ENCODE measurements at regions not wholly inside any gene's neighbourhood (a gene's known extent, or its start where the extent isn't known, plus 50 kb on each side); places are given as distances from the start of the nearest gene placed in this dataset.
"Not testable (repeated sequence)": the region's sequence is repeated elsewhere in the genome, so short reads cannot be mapped to it uniquely, and the experiment has no call there.

- H3K9me3 Mint-ChIP-seq; H3K36me3 ChIP-seq (ENCODE audit: control insufficient read depth, insufficient read depth, low read length); ATAC-seq; H3K4me1 Mint-ChIP-seq; H3K27me3 Mint-ChIP-seq (ENCODE audit: low read depth in 2 of 2); H3K36me3 Mint-ChIP-seq; H3K4me1 ChIP-seq (ENCODE audit: control insufficient read depth, insufficient read depth, low read length); H3K27ac ChIP-seq (ENCODE audit: low read length); DNase-seq; intact Hi-C loops (cut with micrococcal nuclease); H3K9me3 ChIP-seq (ENCODE audit: control insufficient read depth, insufficient read depth, low read length); H3K27ac Mint-ChIP-seq; H3K4me3 Mint-ChIP-seq; H3K4me3 ChIP-seq (ENCODE audit: low read length); H3K27me3 ChIP-seq (ENCODE audit: control insufficient read depth, insufficient read depth, low read length): not testable (repeated sequence)
- no CpG with 5 or more reads among the region's 8 CpGs for WGBS (ENCODE audit: insufficient coverage)
Observed at GRCh38 chr9:67195357-67195756, 203.0 kb upstream of the SPATA31A3 start.

DNA sequence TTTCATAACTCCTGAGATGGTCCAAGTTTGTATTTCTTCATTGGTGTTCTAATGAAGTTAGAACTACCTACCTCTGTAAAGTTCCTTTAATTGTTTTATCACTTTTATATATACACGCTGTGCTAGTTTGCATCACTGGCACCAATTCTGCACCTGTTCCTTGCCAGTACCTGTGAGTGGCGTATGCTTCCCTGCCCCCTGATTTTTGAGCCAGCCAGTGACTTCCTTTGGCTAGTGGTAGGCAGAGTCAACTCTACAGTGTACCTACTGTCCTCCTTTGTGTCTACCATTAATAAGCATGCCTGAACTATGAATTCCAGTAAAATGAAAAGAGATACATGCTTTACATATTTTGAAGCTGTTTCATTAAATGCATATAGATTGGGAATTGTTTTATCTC lies 186.8 kb upstream of the SPATA31A3 start:
- H3K36me3 Mint-ChIP-seq; ATAC-seq; DNase-seq; H3K4me1 Mint-ChIP-seq; H3K27me3 ChIP-seq (ENCODE audit: control insufficient read depth, insufficient read depth, low read length); H3K4me3 ChIP-seq (ENCODE audit: low read length); H3K9me3 ChIP-seq (ENCODE audit: control insufficient read depth, insufficient read depth, low read length); H3K27ac ChIP-seq (ENCODE audit: low read length); H3K4me1 ChIP-seq (ENCODE audit: control insufficient read depth, insufficient read depth, low read length); H3K27ac Mint-ChIP-seq; H3K9me3 Mint-ChIP-seq; intact Hi-C loops (cut with micrococcal nuclease); H3K4me3 Mint-ChIP-seq; H3K36me3 ChIP-seq (ENCODE audit: control insufficient read depth, insufficient read depth, low read length); H3K27me3 Mint-ChIP-seq (ENCODE audit: low read depth in 2 of 2): not testable (repeated sequence)
- 94% methylated on average over 2 of the region's 2 CpGs for WGBS (ENCODE audit: insufficient coverage)

DNA sequence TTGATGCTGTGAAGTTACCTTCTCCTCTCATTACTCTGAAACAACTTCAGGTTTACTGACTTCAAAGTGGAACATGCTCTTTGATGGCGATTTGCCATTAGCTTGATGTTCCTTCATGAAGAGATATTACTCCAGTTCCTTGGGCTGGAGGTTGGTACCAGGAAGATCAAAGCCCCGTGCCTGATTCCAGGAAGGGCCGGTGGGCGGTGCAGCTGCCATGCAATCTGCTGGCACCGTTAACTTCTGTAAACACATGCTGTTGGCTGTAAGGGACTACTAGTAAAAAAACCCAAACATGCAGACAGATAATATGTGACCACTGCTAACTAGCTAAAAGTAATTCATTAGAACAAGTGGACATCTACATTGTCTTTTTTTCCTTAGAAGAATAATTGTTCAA lies 182.8 kb upstream of the SPATA31A3 start:
- H3K4me1 Mint-ChIP-seq; H3K27ac ChIP-seq (ENCODE audit: low read length); H3K9me3 ChIP-seq (ENCODE audit: control insufficient read depth, insufficient read depth, low read length); H3K4me3 Mint-ChIP-seq; ATAC-seq; H3K27ac Mint-ChIP-seq; DNase-seq; H3K36me3 ChIP-seq (ENCODE audit: control insufficient read depth, insufficient read depth, low read length); H3K9me3 Mint-ChIP-seq; H3K27me3 ChIP-seq (ENCODE audit: control insufficient read depth, insufficient read depth, low read length); H3K27me3 Mint-ChIP-seq (ENCODE audit: low read depth in 2 of 2); H3K4me3 ChIP-seq (ENCODE audit: low read length); H3K36me3 Mint-ChIP-seq; H3K4me1 ChIP-seq (ENCODE audit: control insufficient read depth, insufficient read depth, low read length); intact Hi-C loops (cut with micrococcal nuclease): not testable (repeated sequence)
- no CpG with 5 or more reads among the region's 5 CpGs for WGBS (ENCODE audit: insufficient coverage)

DNA sequence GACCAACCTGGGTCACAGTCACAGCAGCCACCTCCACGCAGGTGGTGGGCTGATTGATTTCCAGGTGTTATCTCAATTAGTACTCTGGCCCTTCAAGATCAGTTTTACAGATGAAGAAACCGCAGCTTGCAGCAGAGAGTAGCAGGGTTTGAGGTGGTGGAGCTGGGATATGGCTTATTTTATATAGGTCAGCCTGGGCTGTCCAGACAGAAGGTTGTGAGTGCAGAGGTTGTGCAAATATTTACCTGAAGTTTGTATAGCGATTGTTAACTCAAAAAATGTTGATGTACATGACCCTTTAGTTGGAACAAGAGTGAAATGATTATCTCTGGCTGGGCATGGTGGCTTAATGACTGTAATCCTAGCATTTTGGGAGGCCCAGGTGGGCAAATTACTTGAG lies 179.4 kb upstream of the SPATA31A3 start:
- H3K36me3 Mint-ChIP-seq; H3K27me3 ChIP-seq (ENCODE audit: control insufficient read depth, insufficient read depth, low read length); H3K27me3 Mint-ChIP-seq (ENCODE audit: low read depth in 2 of 2); H3K4me1 Mint-ChIP-seq; H3K9me3 Mint-ChIP-seq; DNase-seq; H3K36me3 ChIP-seq (ENCODE audit: control insufficient read depth, insufficient read depth, low read length); H3K4me1 ChIP-seq (ENCODE audit: control insufficient read depth, insufficient read depth, low read length); ATAC-seq; H3K27ac ChIP-seq (ENCODE audit: low read length); H3K9me3 ChIP-seq (ENCODE audit: control insufficient read depth, insufficient read depth, low read length); H3K27ac Mint-ChIP-seq; H3K4me3 ChIP-seq (ENCODE audit: low read length); H3K4me3 Mint-ChIP-seq; intact Hi-C loops (cut with micrococcal nuclease): not testable (repeated sequence)
- 80% methylated on average over 1 of the region's 3 CpGs for WGBS (ENCODE audit: insufficient coverage)

GRCh38 chr9:67168530-67169157 lies 176.3 kb upstream of the SPATA31A3 start:
- H3K27ac Mint-ChIP-seq; DNase-seq; H3K4me3 ChIP-seq (ENCODE audit: low read length); H3K4me1 Mint-ChIP-seq; H3K27me3 Mint-ChIP-seq (ENCODE audit: low read depth in 2 of 2); H3K36me3 Mint-ChIP-seq; H3K36me3 ChIP-seq (ENCODE audit: control insufficient read depth, insufficient read depth, low read length); H3K9me3 ChIP-seq (ENCODE audit: control insufficient read depth, insufficient read depth, low read length); H3K27me3 ChIP-seq (ENCODE audit: control insufficient read depth, insufficient read depth, low read length); H3K4me1 ChIP-seq (ENCODE audit: control insufficient read depth, insufficient read depth, low read length); ATAC-seq; intact Hi-C loops (cut with micrococcal nuclease); H3K4me3 Mint-ChIP-seq; H3K27ac ChIP-seq (ENCODE audit: low read length); H3K9me3 Mint-ChIP-seq: not testable (repeated sequence)
- WGBS (ENCODE audit: insufficient coverage) = no CpG with 5 or more reads among the region's 4 CpGs

DNA sequence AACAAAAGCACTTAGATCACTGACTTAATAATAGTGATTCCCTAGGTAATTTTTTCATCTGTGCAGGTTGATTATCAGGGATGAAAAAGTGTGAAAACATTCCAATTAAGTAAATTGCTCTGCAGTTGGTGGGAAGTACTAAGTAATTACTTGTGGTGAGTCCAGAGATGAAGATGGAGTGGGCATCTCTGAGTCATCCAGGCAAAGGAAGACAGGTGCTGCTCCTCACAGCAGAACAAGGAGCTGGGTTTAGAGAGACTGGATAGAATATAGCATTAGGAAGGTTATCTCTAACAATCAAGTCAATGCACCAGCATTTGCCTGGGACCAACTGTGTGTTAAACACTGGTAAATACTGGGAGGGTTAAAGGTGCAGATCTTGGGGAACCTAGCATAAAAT lies 174.0 kb upstream of the SPATA31A3 start:
- H3K27me3 ChIP-seq (ENCODE audit: control insufficient read depth, insufficient read depth, low read length); ATAC-seq; H3K36me3 Mint-ChIP-seq; H3K9me3 ChIP-seq (ENCODE audit: control insufficient read depth, insufficient read depth, low read length); H3K4me3 ChIP-seq (ENCODE audit: low read length); H3K27me3 Mint-ChIP-seq (ENCODE audit: low read depth in 2 of 2); H3K27ac Mint-ChIP-seq; H3K36me3 ChIP-seq (ENCODE audit: control insufficient read depth, insufficient read depth, low read length); H3K4me1 Mint-ChIP-seq; H3K4me3 Mint-ChIP-seq; H3K9me3 Mint-ChIP-seq; intact Hi-C loops (cut with micrococcal nuclease); H3K4me1 ChIP-seq (ENCODE audit: control insufficient read depth, insufficient read depth, low read length); DNase-seq; H3K27ac ChIP-seq (ENCODE audit: low read length): not testable (repeated sequence)

DNA sequence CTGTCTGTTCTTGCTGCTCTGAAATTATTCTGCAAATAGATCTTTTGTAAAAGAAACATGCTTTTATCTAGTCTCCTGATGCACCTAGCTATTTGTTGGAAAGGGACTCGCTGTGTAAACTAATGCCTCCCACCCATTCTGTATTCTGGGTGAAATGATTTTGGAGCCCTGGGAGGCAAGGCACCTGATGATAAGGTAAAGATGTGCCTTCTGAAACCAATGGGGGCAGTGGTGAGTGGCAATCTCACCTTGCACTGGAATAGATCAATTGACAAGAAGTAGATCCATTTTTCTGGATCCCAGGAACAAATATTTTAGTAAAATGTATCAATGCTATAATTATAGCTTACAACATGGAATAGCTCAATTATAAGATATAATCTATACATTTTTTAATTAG lies 170.5 kb upstream of the SPATA31A3 start:
- H3K9me3 ChIP-seq (ENCODE audit: control insufficient read depth, insufficient read depth, low read length); H3K4me3 ChIP-seq (ENCODE audit: low read length); H3K4me3 Mint-ChIP-seq; H3K27ac Mint-ChIP-seq; H3K27me3 ChIP-seq (ENCODE audit: control insufficient read depth, insufficient read depth, low read length); DNase-seq; H3K36me3 Mint-ChIP-seq; H3K36me3 ChIP-seq (ENCODE audit: control insufficient read depth, insufficient read depth, low read length); H3K4me1 Mint-ChIP-seq; H3K4me1 ChIP-seq (ENCODE audit: control insufficient read depth, insufficient read depth, low read length); ATAC-seq; intact Hi-C loops (cut with micrococcal nuclease); H3K27ac ChIP-seq (ENCODE audit: low read length); H3K27me3 Mint-ChIP-seq (ENCODE audit: low read depth in 2 of 2); H3K9me3 Mint-ChIP-seq: not testable (repeated sequence)
- WGBS (ENCODE audit: insufficient coverage) = no CpG with 5 or more reads among the region's 1 CpG

DNA sequence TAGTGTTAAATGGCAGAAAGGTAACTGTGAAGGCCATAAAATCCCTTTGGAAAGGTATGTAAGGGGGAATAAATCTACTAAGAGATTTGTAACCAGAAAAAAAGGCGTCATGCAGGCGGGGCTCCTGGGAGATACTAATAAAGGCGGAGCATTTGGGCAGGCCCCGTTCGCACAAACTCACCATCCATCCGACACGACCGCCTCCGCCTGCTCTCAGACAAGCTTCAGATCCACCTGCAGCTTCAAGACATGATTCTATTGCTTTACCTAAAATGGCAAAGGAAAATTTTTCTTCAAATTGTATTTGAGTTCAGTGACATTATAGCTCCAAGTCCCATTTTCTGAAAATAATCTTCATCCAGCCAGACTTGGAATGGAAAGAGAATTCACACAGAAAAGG lies 162.9 kb upstream of the SPATA31A3 start:
- not testable (repeated sequence) for H3K27me3 ChIP-seq (ENCODE audit: control insufficient read depth, insufficient read depth, low read length)

More for the DNA sequence above, 162.9 kb upstream of the SPATA31A3 start:
- H3K4me3 ChIP-seq (ENCODE audit: low read length); H3K4me1 ChIP-seq (ENCODE audit: control insufficient read depth, insufficient read depth, low read length); H3K27ac ChIP-seq (ENCODE audit: low read length); H3K36me3 ChIP-seq (ENCODE audit: control insufficient read depth, insufficient read depth, low read length); intact Hi-C loops (cut with micrococcal nuclease); H3K27ac Mint-ChIP-seq; H3K27me3 Mint-ChIP-seq (ENCODE audit: low read depth in 2 of 2); DNase-seq; H3K36me3 Mint-ChIP-seq; H3K4me1 Mint-ChIP-seq; H3K9me3 Mint-ChIP-seq; H3K9me3 ChIP-seq (ENCODE audit: control insufficient read depth, insufficient read depth, low read length); ATAC-seq; H3K4me3 Mint-ChIP-seq: not testable (repeated sequence)
- WGBS (ENCODE audit: insufficient coverage) = 95% methylated on average over 8 of the region's 9 CpGs
